ENCODE measurements at regions not wholly inside any gene's neighbourhood (a gene's known extent, or its start where the extent isn't known, plus 50 kb on each side); places are given as distances from the start of the nearest gene placed in this dataset.
"Not testable (repeated sequence)": the region's sequence is repeated elsewhere in the genome, so short reads cannot be mapped to it uniquely, and the experiment has no call there.

DNA sequence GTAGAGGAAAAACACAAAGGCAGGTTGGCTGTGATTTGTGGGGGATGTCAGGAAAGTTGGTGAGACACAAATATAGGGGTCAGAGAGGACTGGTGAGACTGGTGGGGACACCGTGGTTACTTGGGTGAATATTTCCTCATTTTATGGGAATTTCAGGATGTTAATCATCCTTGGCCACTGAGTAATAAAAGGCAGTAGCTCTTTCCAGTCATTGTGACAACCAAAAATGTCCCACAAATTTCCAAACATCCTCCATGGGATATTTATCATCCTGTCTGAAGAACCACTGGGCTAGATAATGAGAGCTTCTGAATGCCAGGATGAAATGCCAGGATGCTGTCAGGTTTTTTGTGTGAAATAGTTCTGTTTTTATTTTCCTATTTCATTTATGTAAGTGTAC, 374.1 kb downstream of the CD109 start:
- no peak for DNase-seq

DNA sequence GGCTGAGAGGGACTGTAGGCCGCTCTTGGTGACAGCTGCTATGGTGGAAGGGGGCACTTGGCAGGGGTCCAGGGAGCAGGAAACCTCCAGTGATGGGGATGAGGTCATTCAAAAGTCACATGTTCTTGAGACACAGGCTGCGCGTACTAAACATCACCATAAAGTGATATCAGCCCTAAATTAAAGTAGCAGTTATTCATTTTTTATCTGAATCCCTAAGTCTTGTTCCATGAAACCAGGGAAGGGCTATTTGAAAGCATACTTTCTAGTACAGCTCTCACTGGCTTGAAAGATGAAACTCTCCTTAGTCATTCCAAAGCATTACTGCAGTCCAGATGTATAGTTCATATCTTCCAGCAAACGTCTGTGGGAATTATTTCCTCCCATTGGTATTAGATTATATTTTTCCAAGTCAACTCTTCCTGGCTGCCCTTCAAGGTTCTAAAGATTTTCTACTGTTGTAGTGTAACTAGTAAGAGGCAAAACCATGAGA, 373.1 kb downstream of the CD109 start:
- DNase-seq = peak; percentile 7 to 73

DNA sequence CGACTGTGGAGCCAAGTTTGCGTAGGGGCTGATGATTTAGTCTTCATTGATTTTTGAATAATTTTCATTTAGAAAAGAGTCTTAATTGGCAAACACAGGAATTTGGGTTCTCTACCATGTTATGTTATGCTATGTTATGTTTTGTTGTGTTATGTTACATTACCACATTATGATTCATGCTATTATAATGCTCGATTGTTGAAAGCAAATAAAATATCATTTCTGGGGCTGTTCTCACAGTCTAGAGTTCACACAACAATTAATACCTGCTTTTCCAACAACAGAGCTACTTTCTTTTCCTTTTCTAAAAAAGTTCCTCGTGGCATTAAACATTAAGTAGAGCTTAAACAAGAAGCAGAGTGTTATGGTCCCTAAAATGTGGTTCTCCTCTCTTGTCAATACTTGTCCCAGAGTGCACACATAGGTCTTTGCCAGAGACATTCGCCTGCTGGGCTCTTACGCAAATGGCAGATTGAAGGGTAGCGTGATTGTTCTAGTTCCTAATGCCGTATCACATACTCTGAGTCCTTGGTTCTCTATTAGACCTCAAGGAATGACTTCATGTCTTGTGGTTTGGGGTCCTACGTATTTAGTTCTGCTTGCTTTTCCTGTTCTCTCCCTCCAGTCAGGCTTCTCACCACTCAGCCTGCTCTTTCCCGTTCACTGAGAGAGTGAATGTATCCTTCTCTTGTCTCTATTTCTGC, 370.3 kb downstream of the CD109 start:
- DNase-seq = no peak

DNA sequence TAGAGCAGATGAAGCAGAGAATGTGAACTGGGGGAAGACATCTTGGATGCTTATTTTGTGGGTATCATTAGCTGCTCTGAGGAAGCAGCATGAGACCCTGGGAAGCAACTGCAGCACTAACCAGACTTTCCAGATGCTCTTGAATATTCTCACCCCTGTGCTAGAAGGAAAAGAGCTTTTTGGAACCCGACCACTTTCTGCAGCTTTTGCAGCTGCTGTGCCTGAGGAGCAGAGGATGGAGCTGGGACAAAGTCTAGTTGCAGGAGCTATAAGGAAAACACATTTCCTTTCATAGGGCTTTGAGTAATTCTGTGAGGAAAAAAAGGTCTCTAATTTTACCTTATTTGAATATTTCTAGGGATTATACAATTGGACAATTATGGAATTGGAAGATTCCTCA, 369.7 kb downstream of the CD109 start:
- no peak for DNase-seq

DNA sequence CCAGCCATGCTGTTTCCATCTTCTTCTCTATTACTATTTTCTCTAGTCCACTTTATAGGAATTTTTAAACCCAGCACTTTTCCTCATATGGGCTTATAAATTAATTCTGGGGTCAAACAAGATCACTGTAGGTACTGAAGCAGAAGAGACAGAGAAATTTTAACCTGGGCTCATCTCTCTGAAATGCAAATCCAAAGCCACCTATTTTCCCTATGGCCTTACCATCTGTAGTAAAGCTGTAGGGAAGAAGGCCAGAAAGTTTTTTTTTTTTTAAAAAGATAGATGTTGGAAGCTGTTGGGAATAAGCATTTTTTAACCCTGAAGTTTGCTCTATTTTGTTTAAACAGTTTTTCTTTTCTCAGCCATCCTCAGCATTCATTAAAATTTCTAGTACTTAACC, 367.4 kb downstream of the CD109 start:
- no peak for DNase-seq

DNA sequence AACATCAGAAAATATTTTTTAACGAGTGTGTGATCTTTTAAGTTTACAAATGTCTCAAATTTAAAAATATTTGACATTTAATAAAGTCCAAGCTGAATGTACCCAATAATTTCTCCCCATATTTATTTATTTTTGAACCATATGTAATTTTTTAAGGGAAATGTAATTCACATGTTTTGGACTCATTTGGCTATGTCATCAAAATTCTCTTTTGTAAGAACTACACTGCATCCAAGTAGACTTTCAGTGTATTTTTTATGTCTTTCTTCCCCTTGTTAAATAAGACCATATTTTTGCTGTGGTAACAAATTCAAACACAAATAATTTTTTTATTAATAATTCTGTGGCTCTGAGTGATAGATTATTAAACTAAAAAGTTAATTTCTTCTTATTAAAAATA, 365.2 kb downstream of the CD109 start:
- DNase-seq = no peak

DNA sequence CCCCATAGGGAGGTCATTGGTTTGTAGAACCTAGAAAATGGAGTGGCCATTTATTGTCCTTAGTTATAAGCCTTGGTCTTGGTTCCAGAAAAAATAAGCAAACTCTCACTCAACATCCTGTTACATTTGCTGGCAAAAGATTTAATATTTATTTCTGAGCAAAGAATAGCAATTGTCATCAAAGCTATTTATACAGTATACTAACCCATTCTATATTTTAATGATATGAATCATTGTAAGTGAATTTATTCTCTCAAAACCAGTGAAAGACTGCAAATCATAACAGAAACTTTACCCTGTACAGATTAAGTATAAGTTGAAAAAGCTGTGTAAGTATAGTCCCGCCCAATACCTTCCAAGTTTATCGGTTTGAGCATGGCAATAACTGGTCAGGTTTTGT, 364.4 kb downstream of the CD109 start:
- no peak for DNase-seq

DNA sequence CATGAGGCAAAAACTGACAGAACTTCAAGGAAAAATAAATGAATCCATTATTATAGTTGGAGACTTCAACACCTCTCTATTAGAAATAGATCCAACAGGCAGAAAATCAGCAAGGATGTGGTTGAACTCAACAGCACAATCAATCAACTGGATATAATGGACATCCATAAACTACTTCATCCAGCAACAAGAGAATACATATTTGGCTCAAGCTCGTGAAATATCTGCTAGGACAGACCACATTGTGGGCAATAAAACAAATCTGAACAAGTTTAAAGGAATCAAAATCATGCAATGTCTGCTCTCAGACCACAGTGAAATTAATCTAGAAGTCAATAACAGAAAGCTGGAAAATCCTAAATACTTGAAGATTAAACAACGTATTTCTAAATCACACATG, 362.6 kb downstream of the CD109 start:
- no peak for DNase-seq

DNA sequence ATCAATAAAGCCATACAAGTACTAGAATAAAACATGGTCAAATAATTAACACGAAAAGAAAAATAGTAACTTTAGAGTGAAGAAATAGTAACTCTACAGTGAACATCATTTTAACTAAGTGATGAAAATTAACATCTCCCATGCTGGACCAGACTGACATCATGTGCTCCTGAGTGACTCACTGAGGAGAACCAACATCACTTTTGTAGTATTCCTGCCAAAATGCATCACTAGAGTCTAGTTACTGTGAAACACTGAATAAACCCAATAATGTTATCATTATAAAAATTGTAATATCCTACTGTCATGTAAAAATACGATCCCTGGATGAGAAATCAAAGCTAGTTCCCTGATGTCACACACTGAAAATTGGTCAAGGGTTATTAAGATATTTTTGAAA, 361.3 kb downstream of the CD109 start:
- no peak for DNase-seq

DNA sequence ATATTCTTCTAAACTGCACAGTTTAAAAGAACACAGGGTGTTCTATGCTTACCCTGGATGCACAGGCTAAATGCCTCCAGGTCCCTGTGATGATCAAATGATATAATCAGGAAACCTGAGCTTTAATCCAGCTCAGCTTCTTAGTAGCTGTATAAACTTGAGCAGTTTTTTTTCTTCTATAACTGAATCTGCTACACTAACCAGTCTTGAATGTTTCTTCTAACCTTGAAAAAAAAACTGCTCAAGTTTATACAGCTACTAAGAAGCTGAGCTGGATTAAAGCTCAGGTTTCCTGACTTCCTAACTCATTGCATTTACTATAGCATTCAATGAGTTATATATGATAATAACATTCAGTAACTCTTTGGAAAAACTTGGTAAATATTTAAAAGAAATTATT, 358.2 kb downstream of the CD109 start:
- no peak for DNase-seq

DNA sequence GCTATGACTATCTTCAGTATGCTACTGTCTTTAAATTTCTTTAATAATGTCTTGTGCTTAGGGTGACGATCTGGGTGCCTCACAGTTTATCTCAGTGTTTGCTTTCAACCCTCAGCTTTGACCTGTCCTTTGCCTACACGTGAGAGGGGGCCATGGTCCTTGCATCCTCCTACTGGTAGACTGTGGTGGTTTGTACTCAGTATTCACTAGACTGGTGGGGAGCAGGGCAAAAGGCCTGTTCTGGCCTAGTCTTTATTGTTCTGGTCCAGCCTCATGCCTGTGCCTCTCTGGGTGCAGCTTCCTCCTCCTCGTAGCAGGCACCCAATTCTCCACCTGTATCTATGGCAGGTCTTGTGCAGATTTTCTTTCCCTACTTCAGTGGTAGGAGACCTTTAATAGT, 354.9 kb downstream of the CD109 start:
- DNase-seq = no peak

DNA sequence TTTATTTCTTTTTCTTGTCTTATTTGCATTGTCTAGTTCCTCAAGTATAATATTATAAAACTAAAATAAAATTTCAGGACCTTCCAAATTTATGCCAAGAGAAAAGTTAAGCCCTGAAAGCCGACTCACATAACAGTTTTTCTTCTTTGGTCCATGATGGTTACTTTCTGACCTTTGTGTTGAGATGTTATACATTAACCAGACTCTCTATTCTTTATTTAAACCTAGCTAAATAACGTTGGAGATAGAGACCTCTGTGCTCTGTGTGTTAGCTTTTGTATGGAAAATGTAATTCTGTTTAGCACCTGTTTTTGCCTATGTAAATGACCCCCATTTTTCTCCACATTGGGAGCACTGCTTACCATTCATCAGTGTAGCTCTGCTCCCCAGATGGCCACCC, 352.4 kb downstream of the CD109 start:
- DNase-seq = no peak

DNA sequence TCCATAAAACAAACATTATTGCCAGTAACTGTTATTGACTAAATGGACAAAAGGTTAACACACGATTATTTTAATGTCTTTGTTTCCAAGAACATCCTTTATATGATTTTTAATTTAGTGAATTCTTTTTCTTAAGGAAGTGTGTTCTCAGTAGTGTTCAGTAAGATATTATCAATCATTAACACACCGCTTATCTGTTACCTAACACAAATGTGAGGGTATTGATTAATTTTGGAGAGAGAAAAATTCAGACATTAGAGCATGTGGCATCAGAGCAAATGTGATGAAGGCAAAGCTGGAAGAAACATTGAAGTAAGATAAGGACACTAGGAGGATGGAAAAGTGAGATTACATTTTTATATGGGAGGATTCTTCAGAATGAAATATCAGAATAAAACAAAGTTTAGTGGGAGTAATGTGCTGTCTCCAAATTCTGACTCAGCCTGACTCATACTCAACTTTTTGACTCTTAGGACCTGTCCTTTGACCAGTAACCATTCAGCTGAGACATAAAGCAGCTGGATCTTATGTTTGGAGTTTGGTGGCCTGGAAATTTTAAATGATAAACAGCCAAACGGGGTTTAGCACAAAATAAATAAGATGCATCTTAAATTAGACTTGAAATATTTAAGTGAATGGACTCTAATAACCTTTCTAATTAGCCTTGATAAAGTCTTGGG, 348.6 kb downstream of the CD109 start:
- DNase-seq = no peak

DNA sequence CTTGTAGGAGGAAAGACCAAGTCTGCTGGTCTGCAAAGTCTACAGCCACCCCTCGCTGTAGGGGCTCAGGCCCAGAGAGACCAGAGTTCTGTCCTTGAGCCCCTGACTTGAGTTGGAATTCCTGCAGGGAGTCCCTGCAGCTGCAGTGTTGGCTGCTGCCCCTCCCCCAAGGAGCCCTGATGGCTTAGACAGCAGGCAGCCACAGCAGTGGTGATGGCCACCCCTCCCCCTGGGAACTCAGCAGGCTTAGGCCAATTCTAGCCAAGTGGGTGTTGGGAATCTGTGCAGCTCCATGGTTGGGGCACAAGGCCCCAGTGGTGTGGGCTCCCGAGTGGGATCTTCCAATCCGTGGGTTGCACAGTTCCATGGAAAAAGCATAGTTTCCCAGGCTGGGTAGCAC, 345.4 kb downstream of the CD109 start:
- DNase-seq = no peak

DNA sequence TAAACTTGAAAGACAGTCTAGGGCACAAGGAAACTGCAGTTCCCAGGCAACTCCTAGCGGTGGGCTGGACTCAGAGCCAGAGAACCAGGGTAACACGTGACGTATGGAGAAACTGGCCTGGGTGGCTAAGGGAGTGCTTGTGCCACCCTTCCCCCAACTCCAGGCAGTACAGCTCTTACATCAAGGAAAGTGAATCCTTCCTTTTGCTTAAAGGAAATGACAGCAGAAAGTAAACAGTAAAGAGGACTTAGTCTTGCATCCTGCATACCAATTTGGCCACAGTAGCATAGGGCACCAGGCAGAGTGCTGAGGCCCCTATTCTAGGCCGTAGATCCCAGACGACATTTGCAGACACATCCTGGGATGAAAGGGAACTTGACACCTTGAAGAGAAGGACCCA, 322.8 kb downstream of the CD109 start:
- DNase-seq = no peak

DNA sequence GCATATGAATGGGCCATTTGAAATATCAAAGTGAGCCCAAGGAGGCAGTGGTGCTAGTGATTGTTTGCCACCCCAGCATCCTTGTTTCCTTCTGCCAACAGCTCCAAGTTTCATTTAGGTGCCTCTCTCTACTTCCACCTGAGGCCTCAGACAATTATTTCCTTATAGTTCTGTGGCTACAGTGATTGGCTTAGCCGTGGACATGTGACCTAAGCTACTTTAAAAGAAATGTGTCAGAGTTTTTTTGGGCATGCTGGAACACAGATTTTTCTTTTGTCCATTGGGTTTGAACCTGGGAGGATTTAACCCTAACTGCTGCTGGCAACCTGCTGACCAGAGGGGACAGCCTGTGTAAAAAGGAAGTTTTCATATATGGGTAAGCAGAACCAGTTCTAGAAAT, 319.4 kb downstream of the CD109 start:
- DNase-seq = no peak

DNA sequence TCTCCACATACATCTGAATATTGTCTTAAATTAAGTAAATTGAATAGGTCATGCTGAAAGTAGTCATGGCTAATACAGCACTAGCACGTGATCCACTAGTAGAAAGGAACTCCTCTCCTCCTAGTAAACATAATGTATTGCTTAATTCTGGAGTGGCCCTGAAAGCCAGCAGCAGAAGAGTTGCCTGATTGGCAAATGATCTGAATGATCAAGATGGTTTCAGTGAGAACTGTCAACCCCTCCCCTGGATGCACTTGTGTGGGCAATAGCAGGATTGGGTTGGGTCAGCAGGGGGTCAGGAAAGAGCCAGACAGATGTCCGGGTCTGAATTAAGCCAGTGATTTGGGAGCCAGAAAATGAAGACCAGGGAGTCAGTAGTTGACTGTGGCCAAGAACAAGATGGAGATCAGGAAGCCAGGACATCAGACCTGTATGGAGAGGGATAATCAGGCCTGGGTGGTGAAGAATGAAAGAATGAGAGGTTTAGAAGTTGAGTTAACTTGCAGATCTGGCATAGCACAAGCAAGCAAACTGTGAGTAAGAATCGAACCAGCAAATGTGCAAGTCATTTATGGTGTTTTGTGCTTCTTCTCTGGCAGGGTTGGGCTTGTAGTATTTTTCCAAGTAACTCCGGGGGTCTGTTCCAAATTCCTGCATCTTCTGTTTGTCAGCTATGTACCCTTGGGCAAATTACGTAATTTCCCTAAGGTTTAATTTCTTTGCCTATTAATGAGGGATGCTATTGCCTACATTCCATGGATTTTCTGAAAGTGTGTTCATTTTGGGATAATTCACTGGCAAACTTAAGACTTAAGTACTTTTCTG, 304.9 kb downstream of the CD109 start:
- no peak for DNase-seq

DNA sequence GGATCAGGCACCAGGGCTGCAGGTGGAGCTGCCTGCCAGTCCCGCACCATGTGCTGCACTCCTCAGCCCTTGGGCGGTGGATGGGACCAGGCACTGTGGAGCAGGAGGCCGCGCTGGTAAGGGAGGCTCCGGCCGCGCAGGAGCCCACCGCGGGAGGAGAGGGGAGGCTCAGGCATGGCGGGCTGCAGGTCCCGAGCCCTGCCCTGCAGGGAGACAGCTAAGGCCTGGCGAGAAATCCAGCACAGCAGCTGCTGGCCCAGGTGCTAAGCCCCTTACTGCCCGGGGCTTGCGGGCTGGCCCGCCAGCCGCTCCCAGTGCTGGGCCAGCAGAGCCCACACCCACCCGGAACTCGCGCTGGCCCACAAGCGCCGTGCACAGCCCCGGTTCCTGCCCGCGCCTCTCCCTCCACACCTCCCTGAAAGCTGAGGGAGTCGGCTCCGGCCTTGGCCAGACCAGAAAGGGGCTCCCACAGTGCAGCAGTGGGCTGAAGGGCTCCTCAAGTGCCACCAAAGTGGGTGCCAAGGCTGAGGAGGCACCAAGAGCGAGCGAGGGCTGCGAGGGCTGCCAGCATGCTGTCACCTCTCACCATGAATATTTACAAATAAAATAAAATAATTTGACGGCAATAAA, 294.7 kb downstream of the CD109 start:
- not testable (repeated sequence) for DNase-seq

DNA sequence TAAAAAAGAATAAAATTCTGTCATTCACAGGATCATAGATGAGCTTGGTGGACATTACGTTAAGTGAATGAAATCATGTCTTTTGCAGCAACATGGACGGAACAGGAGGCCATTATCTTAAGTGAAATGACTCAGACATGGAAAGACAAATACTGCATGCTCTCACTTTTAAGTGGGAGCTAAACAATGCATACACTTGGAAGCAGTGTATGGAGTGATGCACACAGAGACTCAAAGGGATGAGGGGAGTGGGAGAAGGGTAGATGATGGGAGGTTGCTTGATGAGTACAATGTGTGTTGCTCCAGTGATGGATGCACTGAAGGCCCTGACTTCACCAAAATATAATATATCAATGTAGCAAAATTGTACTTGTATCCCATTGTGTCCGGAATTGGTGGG, 293.4 kb downstream of the CD109 start:
- DNase-seq = no peak

DNA sequence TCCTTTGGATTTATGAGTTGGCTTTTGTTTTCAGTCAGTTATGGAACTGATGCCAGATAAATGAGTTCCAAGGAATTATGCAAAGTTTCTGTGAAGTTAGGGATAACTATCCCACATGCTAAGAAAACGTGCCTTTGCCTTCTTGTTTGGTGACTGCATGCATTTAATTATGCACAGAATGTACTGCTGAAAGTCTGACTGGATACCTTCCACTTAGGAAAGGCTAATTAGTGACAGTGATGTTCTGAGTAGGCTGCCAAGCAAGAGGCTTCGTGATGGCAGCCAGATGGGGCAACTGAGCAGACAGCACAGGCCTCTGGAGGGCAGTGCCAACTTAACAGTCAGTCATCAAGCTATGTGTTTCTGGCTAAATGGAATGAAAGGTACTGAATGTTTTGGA, 289.9 kb downstream of the CD109 start:
- DNase-seq = peak in 1 of 2 experiments; percentile 42

DNA sequence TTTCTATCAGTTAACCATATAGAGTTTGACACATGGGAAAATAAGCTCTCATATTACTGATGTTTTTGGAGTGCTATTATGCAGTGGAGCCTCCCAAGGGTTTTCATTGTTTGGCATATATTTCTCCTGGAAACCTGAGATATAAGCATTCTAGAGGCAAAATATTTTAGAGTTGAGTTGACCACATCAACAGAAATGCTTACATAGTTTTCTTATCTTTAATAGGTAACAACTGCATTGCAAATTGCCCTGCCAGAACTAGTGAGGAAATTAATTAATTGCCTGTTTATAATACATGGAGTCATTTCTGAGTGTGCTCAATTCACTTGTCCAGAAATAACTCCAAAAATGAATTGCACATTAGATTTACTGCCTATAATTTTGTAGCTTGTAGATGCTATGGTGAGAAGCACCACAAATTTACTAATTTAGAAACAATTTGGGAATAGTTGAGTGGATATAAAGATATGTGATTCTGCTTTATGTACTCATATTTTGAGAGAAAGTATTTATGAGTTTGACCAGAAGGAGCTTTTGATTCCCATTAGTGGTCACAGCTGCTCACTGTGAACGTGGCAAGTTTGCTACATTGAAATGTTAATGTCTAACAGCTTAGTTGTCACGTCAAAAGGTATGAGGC, 288.7 kb downstream of the CD109 start:
- no peak for DNase-seq

DNA sequence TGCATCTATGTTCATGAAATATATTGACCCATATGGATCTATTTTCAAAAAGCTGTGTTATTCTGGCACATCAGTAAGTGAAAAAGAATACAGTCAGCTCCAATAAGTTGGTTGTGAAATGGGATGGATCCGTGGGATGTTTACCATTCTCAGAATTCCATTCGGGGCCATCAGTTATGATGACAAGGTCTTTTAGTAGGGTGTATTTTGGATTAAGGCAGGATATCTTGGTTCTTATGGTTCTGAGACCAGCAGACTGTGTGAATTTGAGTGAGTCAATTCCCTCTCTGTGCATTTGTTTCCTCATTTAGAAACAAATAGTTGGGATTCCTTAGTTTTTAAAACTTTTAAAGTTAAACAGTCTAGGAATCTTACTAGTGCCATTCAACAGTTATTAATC, 287.4 kb downstream of the CD109 start:
- no peak for DNase-seq

DNA sequence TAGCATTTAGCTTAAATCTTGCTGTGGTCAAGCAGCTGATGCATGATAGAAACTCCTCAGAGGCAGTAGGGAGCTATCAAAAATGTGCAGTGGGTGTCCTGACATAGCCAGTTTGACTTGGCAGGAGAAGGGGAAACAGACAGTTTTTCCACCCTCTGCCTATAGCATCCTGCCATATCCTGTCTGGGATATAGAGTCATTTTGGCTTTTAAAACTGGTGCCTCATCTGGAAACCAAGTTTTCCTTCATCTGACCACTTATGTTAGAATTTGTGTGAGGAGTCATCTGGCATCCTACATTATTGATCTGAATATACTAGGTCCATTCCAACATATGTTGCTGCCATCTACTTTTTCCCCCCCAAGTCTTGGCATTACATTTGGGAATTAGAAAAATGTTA, 284.1 kb downstream of the CD109 start:
- DNase-seq = no peak
